ENCODE measurements at regions not wholly inside any gene's neighbourhood (a gene's known extent, or its start where the extent isn't known, plus 50 kb on each side); places are given as distances from the start of the nearest gene placed in this dataset.

DNA sequence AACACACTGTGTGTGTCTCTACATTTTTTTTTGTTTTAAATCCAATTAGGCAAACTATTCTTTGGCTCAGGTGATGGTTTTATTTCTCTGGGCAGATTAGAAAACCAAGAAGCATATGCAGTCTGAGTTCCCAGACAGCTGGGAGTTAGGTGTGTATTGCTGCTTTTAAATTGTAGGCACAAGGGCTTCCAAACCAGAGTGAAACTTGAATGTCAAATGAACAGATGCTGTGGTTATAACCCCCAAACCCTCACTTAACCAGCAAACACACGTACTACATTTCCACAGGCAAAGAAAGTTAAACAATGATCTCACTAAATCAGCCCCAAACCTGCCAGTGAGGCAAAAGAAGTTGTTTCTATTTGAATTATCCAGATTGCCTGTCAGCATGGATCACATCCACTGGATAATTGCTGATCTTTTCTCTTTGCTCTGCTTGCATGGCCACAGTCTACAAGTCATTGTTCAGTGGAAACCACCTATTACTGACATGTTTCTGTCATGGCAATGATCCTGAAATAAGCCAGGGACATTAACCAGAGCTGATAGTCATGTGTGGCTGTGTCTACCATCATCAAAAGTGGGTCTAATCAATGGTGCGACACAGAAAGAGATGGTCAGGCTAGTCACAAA is 576.5 kb upstream of the PLXNA2 start:
- Histone ChIP-seq H3K4me3 (ENCODE audit: severe bottlenecking) (no peak overlapping the region), H3K9me3 (ENCODE audit: severe bottlenecking) (no peaks in the 10 kb centered on the region), H3K27me3 (ENCODE audit: insufficient read depth, poor library complexity, severe bottlenecking) (no peaks in the 10 kb centered on the region), H3K36me3 (ENCODE audit: low read depth) (no peaks in the 10 kb centered on the region), H3K4me1 (ENCODE audit: insufficient read depth, poor library complexity, severe bottlenecking) (no peaks in the 10 kb centered on the region), H3K27ac (ENCODE audit: poor library complexity, severe bottlenecking) (no peak overlapping the region)
- no peak for DNase-seq (ENCODE audit: low spot score)
- TF ChIP-seq, protein P1, sequence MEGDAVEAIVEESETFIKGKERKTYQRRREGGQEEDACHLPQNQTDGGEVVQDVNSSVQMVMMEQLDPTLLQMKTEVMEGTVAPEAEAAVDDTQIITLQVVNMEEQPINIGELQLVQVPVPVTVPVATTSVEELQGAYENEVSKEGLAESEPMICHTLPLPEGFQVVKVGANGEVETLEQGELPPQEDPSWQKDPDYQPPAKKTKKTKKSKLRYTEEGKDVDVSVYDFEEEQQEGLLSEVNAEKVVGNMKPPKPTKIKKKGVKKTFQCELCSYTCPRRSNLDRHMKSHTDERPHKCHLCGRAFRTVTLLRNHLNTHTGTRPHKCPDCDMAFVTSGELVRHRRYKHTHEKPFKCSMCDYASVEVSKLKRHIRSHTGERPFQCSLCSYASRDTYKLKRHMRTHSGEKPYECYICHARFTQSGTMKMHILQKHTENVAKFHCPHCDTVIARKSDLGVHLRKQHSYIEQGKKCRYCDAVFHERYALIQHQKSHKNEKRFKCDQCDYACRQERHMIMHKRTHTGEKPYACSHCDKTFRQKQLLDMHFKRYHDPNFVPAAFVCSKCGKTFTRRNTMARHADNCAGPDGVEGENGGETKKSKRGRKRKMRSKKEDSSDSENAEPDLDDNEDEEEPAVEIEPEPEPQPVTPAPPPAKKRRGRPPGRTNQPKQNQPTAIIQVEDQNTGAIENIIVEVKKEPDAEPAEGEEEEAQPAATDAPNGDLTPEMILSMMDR (IDR thresholded peaks at IDR 0.05; ENCODE audit: poor library complexity, severe bottlenecking), result no peak
- no peak for ATAC-seq (ENCODE audit: low read depth)

DNA sequence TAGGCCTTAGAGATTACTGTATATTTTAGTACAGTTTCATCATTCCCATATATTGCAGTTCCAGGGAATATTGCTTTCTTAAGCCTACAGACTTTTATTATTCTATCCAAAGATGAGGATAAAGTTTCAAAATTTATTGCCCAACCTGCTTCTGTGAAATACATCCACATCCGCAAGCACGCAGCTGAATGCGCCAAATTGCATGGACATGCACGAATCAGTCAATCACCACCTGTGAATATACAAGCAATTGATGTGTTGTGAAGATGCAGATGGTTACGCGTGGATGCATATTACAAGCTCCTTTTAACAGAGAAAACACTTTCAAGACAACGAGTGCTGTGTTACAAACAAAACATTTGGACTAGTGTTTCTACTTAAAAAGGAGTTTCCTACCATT is 577.8 kb upstream of the PLXNA2 start:
- DNase-seq (ENCODE audit: low spot score), result no peak
- no peak for ATAC-seq (ENCODE audit: low read depth)

DNA sequence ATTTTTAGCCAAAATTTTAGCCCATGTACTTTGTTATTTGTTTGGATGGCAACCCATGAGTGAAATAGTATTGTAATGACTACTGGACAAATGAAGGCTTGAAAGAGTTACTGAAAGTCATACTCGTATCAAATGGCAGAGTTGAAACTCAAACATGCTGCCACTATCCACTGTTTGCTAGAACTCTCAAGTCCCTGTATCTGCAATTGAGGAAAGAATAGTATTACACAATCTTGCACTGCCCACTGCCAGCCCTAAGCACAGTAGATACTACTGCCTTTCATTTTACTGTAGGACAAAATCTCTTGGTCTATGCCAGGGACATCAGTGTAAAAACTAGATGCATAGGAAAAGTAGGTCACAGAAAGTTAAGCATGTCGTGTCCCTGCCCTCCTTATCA is 581.1 kb upstream of the PLXNA2 start:
- no peak for ATAC-seq (ENCODE audit: low read depth)
- no peak overlapping the region for H3K4me3 ChIP-seq (ENCODE audit: severe bottlenecking)
- TF ChIP-seq, protein P1 (IDR thresholded peaks at IDR 0.05; ENCODE audit: poor library complexity, severe bottlenecking), result no peak

More for the DNA sequence above, 577.8 kb upstream of the PLXNA2 start:
- H3K4me1 ChIP-seq (ENCODE audit: insufficient read depth, poor library complexity, severe bottlenecking), result no peaks in the 10 kb centered on the region
- no peak overlapping the region for H3K27ac ChIP-seq (ENCODE audit: poor library complexity, severe bottlenecking)
- H3K4me3 ChIP-seq (ENCODE audit: severe bottlenecking), result no peak overlapping the region
- no peaks in the 10 kb centered on the region for H3K36me3 ChIP-seq (ENCODE audit: low read depth)
- no peaks in the 10 kb centered on the region for H3K9me3 ChIP-seq (ENCODE audit: severe bottlenecking)
- H3K27me3 ChIP-seq (ENCODE audit: insufficient read depth, poor library complexity, severe bottlenecking), result no peaks in the 10 kb centered on the region
- TF ChIP-seq, protein P1 (IDR thresholded peaks at IDR 0.05; ENCODE audit: poor library complexity, severe bottlenecking), result no peak

DNA sequence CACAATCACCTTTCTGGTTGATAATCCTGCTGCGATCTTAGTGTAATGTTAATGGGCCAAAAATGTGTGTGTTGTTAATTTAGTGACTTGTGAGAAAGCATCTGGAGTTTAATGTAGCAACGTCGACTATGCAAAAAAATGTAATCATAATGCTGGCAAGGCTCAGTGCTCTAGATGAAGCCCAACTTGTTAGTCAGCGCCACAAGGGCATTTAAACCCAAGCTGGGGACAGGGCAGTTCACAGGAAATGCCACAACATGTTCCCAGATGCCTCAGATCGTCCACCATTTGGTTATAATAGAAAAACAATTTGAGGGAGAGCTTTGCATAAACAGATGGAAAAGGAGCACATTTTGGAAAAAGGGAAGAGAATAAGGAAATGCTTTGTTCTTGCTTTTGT is 585.4 kb upstream of the PLXNA2 start:
- TF ChIP-seq, protein P1 (IDR thresholded peaks at IDR 0.05; ENCODE audit: poor library complexity, severe bottlenecking), result no peak
- H3K9me3 ChIP-seq (ENCODE audit: severe bottlenecking), result no peaks in the 10 kb centered on the region
- no peak overlapping the region for H3K4me3 ChIP-seq (ENCODE audit: severe bottlenecking)
- DNase-seq (ENCODE audit: low spot score) (no peak), ATAC-seq (ENCODE audit: low read depth) (no peak)
- no peaks in the 10 kb centered on the region for H3K27me3 ChIP-seq (ENCODE audit: insufficient read depth, poor library complexity, severe bottlenecking)
- no peaks in the 10 kb centered on the region for H3K36me3 ChIP-seq (ENCODE audit: low read depth)
- H3K27ac ChIP-seq (ENCODE audit: poor library complexity, severe bottlenecking), result no peak overlapping the region
- no peaks in the 10 kb centered on the region for H3K4me1 ChIP-seq (ENCODE audit: insufficient read depth, poor library complexity, severe bottlenecking)

More for the DNA sequence above, 581.1 kb upstream of the PLXNA2 start:
- no peak for DNase-seq (ENCODE audit: low spot score)
- Histone ChIP-seq H3K27me3 (ENCODE audit: insufficient read depth, poor library complexity, severe bottlenecking) (no peaks in the 10 kb centered on the region), H3K36me3 (ENCODE audit: low read depth) (no peaks in the 10 kb centered on the region), H3K27ac (ENCODE audit: poor library complexity, severe bottlenecking) (no peak overlapping the region), H3K4me1 (ENCODE audit: insufficient read depth, poor library complexity, severe bottlenecking) (no peaks in the 10 kb centered on the region), H3K9me3 (ENCODE audit: severe bottlenecking) (no peaks in the 10 kb centered on the region)

DNA sequence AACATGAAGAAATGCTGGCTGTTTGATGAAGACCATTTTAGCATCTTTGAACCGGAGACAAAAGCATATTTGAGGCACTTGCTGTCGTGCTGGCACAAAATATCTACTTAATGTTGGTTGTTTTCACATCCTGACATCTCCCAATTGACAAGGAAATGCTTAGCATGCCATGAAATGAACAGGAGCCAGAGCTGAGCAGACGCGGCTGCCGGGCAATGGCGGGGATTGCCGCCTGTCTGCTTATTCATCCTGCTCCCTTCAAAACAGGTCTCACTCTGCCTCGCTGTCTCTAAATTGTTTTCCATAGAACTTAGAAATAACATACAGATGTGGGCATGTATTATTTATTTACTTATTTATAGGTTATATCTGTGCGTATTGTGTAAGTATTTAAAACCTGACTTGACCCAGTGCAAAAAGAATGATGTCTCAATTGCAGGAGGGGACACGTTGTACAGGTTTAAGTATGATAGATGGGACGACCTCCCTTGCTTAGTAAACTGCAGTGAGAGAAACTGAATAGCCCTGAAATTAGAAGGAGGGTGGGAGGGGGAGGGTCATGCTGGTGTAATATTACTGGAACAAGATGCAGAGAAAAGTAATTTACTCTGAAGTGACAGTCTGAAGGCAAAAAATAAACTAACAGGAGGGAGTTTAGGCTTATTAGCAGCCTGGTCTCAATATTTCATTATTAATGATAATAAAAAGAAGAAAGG is 590.4 kb upstream of the PLXNA2 start:
- no peaks in the 10 kb centered on the region for H3K36me3 ChIP-seq (ENCODE audit: low read depth)
- no peak for ATAC-seq (ENCODE audit: low read depth)
- no peaks in the 10 kb centered on the region for H3K4me1 ChIP-seq (ENCODE audit: insufficient read depth, poor library complexity, severe bottlenecking)
- no peaks in the 10 kb centered on the region for H3K9me3 ChIP-seq (ENCODE audit: severe bottlenecking)
- H3K27me3 ChIP-seq (ENCODE audit: insufficient read depth, poor library complexity, severe bottlenecking), result no peaks in the 10 kb centered on the region
- DNase-seq (ENCODE audit: low spot score), result no peak
- no peak overlapping the region for H3K4me3 ChIP-seq (ENCODE audit: severe bottlenecking)
- TF ChIP-seq, protein P1 (IDR thresholded peaks at IDR 0.05; ENCODE audit: poor library complexity, severe bottlenecking), result no peak
- no peak overlapping the region for H3K27ac ChIP-seq (ENCODE audit: poor library complexity, severe bottlenecking)

Measured in RWPE2 (cell line).